GM23338 (cell line): ENCODE measurements at regions not wholly inside any gene's neighbourhood (a gene's known extent, or its start where the extent isn't known, plus 50 kb on each side); places are given as distances from the start of the nearest gene placed in this dataset.

Experiments used
- ATAC-seq: fragments of 200-7000 bp; cut with Tn5 transposase; 3 replicates; pipeline ENCODE4 v1.9.1; 2020
- DNase-seq: peaks from one replicate; pipeline ENCODE4 v3.0.0-alpha.2; 2015; ENCODE audit warnings: low spot score
- H2AFZ ChIP-seq: fragments of 200-600 bp; sonication (generic); 2 replicates; pipeline ENCODE4 v1.8.0; 2016; ENCODE audit warnings: antibody characterized with exemption, mild to moderate bottlenecking, moderate library complexity
- H3F3A ChIP-seq: fragments of 200-600 bp; sonication (generic); replicated peaks from 2 replicates; pipeline ENCODE4 v1.8.0; 2017; ENCODE audit warnings: antibody characterized with exemption, mixed run types, low read depth
- H3K27ac ChIP-seq: fragments of 200-600 bp; sonication (generic); 2 replicates; pipeline ENCODE4 v1.6.1; 2016; ENCODE audit warnings: low read depth
- H3K27me3 ChIP-seq: fragments of 200-600 bp; sonication (generic); 2 replicates; pipeline ENCODE4 v1.8.0; 2016; ENCODE audit warnings: mild to moderate bottlenecking, mixed run types, moderate library complexity; ENCODE audit not compliant: insufficient read depth
- H3K36me3 ChIP-seq: fragments of 200-600 bp; sonication (generic); 2 replicates; pipeline ENCODE4 v1.8.0; 2016; ENCODE audit warnings: mild to moderate bottlenecking; ENCODE audit not compliant: insufficient read depth
- H3K4me1 ChIP-seq: fragments of 200-600 bp; sonication (generic); 2 replicates; pipeline ENCODE4 v1.8.0; 2016; ENCODE audit warnings: mild to moderate bottlenecking, moderate library complexity; ENCODE audit not compliant: insufficient read depth
- H3K4me2 ChIP-seq: fragments of 200-600 bp; sonication (generic); 2 replicates; pipeline ENCODE4 v1.7.1; 2017; ENCODE audit warnings: mixed run types
- H3K4me3 ChIP-seq: fragments of 200-600 bp; sonication (generic); 2 replicates; pipeline ENCODE4 v1.6.1; 2016; ENCODE audit warnings: mixed run types
- H3K79me2 ChIP-seq: fragments of 200-600 bp; sonication (generic); replicated peaks from 2 replicates; pipeline ENCODE4 v1.8.0; 2017; ENCODE audit warnings: mild to moderate bottlenecking; ENCODE audit not compliant: insufficient read depth
- H3K9me2 ChIP-seq: fragments of 200-600 bp; sonication (generic); 2 replicates; pipeline ENCODE4 v1.8.0; 2017; ENCODE audit not compliant: insufficient read depth
- H4K20me1 ChIP-seq: fragments of 200-600 bp; sonication (generic); replicated peaks from 2 replicates; pipeline ENCODE4 v1.8.0; 2017; ENCODE audit warnings: mild to moderate bottlenecking; ENCODE audit not compliant: insufficient read depth
- H3K27ac Mint-ChIP-seq: 2 replicates; pipeline ENCODE4 v1.8.0; 2020; ENCODE audit warnings: inconsistent platforms, mild to moderate bottlenecking, moderate library complexity, mixed read lengths
- H3K27me3 Mint-ChIP-seq: 3 replicates; pipeline ENCODE4 v1.8.0; 2022; ENCODE audit warnings: low read depth, mild to moderate bottlenecking, moderate library complexity, mixed read lengths, inconsistent platforms; ENCODE audit not compliant: insufficient read depth, poor library complexity
- H3K36me3 Mint-ChIP-seq: 3 replicates; pipeline ENCODE4 v1.8.0; 2021; ENCODE audit warnings: low read depth, mild to moderate bottlenecking, inconsistent platforms, moderate library complexity, mixed read lengths
- H3K4me1 Mint-ChIP-seq: 3 replicates; pipeline ENCODE4 v1.8.0; 2020; ENCODE audit warnings: mild to moderate bottlenecking, inconsistent platforms, mixed read lengths
- H3K4me3 Mint-ChIP-seq: 3 replicates; pipeline ENCODE4 v1.8.0; 2021; ENCODE audit warnings: moderate library complexity, mild to moderate bottlenecking, inconsistent platforms, mixed read lengths
- H3K9me3 Mint-ChIP-seq: 3 replicates; pipeline ENCODE4 v1.8.0; 2020; ENCODE audit warnings: moderate library complexity, mild to moderate bottlenecking, inconsistent platforms, mixed read lengths
- EZH2phosphoT487 ChIP-seq: fragments of 200-600 bp; sonication (generic); IDR thresholded peaks from one replicate; pipeline ENCODE4 v1.8.1; 2018; ENCODE audit warnings: antibody characterized with exemption; ENCODE audit not compliant: unreplicated experiment
- NANOG ChIP-seq: IDR thresholded peaks from 2 replicates; pipeline ENCODE4 v1.6.1; 2016; ENCODE audit warnings: antibody characterized with exemption, borderline replicate concordance
- STAT1 ChIP-seq: IDR thresholded peaks from one replicate; pipeline ENCODE4 v1.6.1; 2016; ENCODE audit warnings: antibody characterized with exemption; ENCODE audit not compliant: unreplicated experiment
- ZNF331 ChIP-seq: fragments of 250-450 bp; sonication (Bioruptor Pico); IDR thresholded peaks from 2 replicates; pipeline ENCODE4 v1.5.0; 2020; ENCODE audit warnings: low read depth, mild to moderate bottlenecking, moderate library complexity
- TF ChIP-seq, protein P1 (sequence below): IDR thresholded peaks from one replicate; pipeline ENCODE4 v1.6.1; 2018; ENCODE audit warnings: antibody characterized with exemption; ENCODE audit not compliant: unreplicated experiment
- TF ChIP-seq, protein P2 (sequence below), 2 experiments: fragments of 200-600 bp in 1 of 2; sonication (generic) in 1 of 2; conservative IDR thresholded peaks; 2 replicates each; pipeline versions ENCODE4 v1.5.1 to v1.6.1; 2016 to 2017; ENCODE audit warnings: antibody characterized with exemption in 2 of 2, low read depth in 2 of 2, mild to moderate bottlenecking in 2 of 2, moderate library complexity in 1 of 2
- TF ChIP-seq, protein P3 (sequence below): fragments of 250-450 bp; sonication (Bioruptor Pico); IDR thresholded peaks from 2 replicates; pipeline ENCODE4 v1.5.0; 2020; ENCODE audit warnings: mild to moderate bottlenecking, moderate library complexity
- TF ChIP-seq, protein P4 (sequence below): IDR thresholded peaks from 2 replicates; pipeline ENCODE4 v1.6.1; 2016; ENCODE audit warnings: antibody characterized with exemption

DNA sequence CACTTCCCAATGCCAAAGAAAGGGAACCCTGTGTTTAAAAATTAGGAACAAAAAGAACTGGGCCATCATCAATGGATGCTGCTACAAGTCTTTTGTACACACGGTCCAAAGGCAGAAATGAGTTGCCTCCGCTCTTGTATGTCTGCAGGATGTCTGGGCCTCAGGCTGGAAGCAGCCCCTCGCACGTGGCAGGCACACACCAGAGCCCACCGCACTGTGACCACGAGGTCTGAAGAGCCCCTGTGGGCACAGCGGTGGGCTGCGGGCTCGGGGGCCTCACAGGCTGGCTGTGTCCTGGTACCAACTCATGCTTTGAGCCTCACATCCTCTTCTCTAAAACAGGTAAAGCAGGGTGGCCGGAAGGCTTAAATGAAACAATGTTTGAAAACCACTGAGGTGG lies 309.3 kb downstream of the C16orf95 start (continued):
- TF ChIP-seq, protein P1, sequence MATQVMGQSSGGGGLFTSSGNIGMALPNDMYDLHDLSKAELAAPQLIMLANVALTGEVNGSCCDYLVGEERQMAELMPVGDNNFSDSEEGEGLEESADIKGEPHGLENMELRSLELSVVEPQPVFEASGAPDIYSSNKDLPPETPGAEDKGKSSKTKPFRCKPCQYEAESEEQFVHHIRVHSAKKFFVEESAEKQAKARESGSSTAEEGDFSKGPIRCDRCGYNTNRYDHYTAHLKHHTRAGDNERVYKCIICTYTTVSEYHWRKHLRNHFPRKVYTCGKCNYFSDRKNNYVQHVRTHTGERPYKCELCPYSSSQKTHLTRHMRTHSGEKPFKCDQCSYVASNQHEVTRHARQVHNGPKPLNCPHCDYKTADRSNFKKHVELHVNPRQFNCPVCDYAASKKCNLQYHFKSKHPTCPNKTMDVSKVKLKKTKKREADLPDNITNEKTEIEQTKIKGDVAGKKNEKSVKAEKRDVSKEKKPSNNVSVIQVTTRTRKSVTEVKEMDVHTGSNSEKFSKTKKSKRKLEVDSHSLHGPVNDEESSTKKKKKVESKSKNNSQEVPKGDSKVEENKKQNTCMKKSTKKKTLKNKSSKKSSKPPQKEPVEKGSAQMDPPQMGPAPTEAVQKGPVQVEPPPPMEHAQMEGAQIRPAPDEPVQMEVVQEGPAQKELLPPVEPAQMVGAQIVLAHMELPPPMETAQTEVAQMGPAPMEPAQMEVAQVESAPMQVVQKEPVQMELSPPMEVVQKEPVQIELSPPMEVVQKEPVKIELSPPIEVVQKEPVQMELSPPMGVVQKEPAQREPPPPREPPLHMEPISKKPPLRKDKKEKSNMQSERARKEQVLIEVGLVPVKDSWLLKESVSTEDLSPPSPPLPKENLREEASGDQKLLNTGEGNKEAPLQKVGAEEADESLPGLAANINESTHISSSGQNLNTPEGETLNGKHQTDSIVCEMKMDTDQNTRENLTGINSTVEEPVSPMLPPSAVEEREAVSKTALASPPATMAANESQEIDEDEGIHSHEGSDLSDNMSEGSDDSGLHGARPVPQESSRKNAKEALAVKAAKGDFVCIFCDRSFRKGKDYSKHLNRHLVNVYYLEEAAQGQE: no peak
- TF ChIP-seq EZH2phosphoT487: no peak
- no peak for TF ChIP-seq ZNF331 (CRISPR knock-in tag)
- TF ChIP-seq, protein P2, sequence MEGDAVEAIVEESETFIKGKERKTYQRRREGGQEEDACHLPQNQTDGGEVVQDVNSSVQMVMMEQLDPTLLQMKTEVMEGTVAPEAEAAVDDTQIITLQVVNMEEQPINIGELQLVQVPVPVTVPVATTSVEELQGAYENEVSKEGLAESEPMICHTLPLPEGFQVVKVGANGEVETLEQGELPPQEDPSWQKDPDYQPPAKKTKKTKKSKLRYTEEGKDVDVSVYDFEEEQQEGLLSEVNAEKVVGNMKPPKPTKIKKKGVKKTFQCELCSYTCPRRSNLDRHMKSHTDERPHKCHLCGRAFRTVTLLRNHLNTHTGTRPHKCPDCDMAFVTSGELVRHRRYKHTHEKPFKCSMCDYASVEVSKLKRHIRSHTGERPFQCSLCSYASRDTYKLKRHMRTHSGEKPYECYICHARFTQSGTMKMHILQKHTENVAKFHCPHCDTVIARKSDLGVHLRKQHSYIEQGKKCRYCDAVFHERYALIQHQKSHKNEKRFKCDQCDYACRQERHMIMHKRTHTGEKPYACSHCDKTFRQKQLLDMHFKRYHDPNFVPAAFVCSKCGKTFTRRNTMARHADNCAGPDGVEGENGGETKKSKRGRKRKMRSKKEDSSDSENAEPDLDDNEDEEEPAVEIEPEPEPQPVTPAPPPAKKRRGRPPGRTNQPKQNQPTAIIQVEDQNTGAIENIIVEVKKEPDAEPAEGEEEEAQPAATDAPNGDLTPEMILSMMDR (conservative IDR thresholded peaks at IDR 0.05; ENCODE audit: low read depth in 2 of 2): no peak

DNA sequence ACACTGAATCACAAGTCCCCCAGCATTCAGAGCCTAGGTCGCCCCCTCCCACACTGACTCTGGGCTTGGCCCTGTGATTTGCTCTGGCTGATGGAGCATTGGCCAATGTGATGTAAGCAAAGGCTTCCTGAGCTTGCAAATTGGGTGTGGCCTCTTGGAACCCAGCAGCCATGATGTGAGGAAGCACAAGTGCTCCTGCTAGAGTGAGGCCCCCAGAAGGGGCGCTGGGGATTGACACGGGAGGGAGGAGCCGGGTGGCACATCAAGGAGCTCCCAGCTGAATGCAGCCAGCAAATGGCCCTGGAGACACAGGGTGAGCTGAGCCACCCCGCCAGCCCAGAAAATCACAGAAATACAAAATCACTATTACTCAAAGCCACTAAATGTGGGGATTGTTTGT lies 308.5 kb downstream of the C16orf95 start:
- H3K27ac ChIP-seq: no peak overlapping the region
- H3K36me3 ChIP-seq: no peaks in the 10 kb centered on the region
- no peak overlapping the region for H3K4me2 ChIP-seq
- TF ChIP-seq, protein P1: no peak
- TF ChIP-seq STAT1 (no peak), NANOG (no peak)
- TF ChIP-seq, protein P3, sequence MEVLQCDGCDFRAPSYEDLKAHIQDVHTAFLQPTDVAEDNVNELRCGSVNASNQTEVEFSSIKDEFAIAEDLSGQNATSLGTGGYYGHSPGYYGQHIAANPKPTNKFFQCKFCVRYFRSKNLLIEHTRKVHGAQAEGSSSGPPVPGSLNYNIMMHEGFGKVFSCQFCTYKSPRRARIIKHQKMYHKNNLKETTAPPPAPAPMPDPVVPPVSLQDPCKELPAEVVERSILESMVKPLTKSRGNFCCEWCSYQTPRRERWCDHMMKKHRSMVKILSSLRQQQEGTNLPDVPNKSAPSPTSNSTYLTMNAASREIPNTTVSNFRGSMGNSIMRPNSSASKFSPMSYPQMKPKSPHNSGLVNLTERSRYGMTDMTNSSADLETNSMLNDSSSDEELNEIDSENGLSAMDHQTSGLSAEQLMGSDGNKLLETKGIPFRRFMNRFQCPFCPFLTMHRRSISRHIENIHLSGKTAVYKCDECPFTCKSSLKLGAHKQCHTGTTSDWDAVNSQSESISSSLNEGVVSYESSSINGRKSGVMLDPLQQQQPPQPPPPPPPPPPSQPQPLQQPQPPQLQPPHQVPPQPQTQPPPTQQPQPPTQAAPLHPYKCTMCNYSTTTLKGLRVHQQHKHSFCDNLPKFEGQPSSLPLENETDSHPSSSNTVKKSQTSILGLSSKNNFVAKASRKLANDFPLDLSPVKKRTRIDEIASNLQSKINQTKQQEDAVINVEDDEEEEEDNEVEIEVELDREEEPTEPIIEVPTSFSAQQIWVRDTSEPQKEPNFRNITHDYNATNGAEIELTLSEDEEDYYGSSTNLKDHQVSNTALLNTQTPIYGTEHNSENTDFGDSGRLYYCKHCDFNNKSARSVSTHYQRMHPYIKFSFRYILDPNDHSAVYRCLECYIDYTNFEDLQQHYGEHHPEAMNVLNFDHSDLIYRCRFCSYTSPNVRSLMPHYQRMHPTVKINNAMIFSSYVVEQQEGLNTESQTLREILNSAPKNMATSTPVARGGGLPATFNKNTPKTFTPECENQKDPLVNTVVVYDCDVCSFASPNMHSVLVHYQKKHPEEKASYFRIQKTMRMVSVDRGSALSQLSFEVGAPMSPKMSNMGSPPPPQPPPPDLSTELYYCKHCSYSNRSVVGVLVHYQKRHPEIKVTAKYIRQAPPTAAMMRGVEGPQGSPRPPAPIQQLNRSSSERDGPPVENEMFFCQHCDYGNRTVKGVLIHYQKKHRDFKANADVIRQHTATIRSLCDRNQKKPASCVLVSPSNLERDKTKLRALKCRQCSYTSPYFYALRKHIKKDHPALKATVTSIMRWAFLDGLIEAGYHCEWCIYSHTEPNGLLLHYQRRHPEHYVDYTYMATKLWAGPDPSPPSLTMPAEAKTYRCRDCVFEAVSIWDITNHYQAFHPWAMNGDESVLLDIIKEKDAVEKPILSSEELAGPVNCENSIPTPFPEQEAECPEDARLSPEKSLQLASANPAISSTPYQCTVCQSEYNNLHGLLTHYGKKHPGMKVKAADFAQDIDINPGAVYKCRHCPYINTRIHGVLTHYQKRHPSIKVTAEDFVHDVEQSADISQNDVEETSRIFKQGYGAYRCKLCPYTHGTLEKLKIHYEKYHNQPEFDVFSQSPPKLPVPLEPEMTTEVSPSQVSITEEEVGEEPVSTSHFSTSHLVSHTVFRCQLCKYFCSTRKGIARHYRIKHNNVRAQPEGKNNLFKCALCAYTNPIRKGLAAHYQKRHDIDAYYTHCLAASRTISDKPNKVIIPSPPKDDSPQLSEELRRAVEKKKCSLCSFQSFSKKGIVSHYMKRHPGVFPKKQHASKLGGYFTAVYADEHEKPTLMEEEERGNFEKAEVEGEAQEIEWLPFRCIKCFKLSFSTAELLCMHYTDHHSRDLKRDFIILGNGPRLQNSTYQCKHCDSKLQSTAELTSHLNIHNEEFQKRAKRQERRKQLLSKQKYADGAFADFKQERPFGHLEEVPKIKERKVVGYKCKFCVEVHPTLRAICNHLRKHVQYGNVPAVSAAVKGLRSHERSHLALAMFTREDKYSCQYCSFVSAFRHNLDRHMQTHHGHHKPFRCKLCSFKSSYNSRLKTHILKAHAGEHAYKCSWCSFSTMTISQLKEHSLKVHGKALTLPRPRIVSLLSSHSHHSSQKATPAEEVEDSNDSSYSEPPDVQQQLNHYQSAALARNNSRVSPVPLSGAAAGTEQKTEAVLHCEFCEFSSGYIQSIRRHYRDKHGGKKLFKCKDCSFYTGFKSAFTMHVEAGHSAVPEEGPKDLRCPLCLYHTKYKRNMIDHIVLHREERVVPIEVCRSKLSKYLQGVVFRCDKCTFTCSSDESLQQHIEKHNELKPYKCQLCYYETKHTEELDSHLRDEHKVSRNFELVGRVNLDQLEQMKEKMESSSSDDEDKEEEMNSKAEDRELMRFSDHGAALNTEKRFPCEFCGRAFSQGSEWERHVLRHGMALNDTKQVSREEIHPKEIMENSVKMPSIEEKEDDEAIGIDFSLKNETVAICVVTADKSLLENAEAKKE: no peak
- TF ChIP-seq, protein P4, sequence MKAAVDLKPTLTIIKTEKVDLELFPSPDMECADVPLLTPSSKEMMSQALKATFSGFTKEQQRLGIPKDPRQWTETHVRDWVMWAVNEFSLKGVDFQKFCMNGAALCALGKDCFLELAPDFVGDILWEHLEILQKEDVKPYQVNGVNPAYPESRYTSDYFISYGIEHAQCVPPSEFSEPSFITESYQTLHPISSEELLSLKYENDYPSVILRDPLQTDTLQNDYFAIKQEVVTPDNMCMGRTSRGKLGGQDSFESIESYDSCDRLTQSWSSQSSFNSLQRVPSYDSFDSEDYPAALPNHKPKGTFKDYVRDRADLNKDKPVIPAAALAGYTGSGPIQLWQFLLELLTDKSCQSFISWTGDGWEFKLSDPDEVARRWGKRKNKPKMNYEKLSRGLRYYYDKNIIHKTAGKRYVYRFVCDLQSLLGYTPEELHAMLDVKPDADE: no peak
- H3K27ac Mint-ChIP-seq: no peak overlapping the region
- DNase-seq (no peak), ATAC-seq (no peak)
- no peak overlapping the region for H3K4me3 ChIP-seq
- H3K36me3 Mint-ChIP-seq: peaks cover 8% of the 10 kb centered on the region
- no peaks in the 10 kb centered on the region for H3K27me3 ChIP-seq
- H3K9me2 ChIP-seq: no peaks in the 10 kb centered on the region
- H3K9me3 Mint-ChIP-seq: peaks cover 16% of the 10 kb centered on the region
- H3K27me3 Mint-ChIP-seq: peaks cover 11% of the 10 kb centered on the region
- H4K20me1 ChIP-seq: no peaks in the 10 kb centered on the region
- 0 out of 3 replicates have a peak, but pooled peaks cover 3% of the 10 kb centered on the region for H3K4me1 Mint-ChIP-seq
- H3K79me2 ChIP-seq: no peaks in the 10 kb centered on the region
- no peaks in the 10 kb centered on the region for H3K4me1 ChIP-seq
- H3F3A ChIP-seq: no peaks in the 10 kb centered on the region
- no peak overlapping the region for H3K4me3 Mint-ChIP-seq
- H2AFZ ChIP-seq: no peak overlapping the region
